ACHN (cell line): ENCODE measurements at regions not wholly inside any gene's neighbourhood (a gene's known extent, or its start where the extent isn't known, plus 50 kb on each side); places are given as distances from the start of the nearest gene placed in this dataset.
"Not testable (repeated sequence)": the region's sequence is repeated elsewhere in the genome, so short reads cannot be mapped to it uniquely, and the experiment has no call there.

Source experiments
- DNase-seq: peaks from one replicate; pipeline ENCODE4 v3.0.0-alpha.2; 2015
- in situ Hi-C: cut with HindIII; loops from 2 replicates; pipeline ENCODE4 v1.10.0; 2017; ENCODE audit warnings: low sequenced_read_pairs, low pct_ligation_motif_present, low pct_unique_long_range_greater_than_20kb

GRCh38 chr2:239561446-239562001 is 160.7 kb upstream of the HDAC4 start:
- DNase-seq, result no peak
- in situ Hi-C loops, result no loop called here

GRCh38 chr2:239559417-239560261 is 158.8 kb upstream of the HDAC4 start:
- in situ Hi-C loops, result no loop called here
- no peak for DNase-seq

GRCh38 chr2:239558661-239559060 is 157.8 kb upstream of the HDAC4 start:
- DNase-seq, result no peak
- in situ Hi-C loops, result no loop called here

- in situ Hi-C loops, result no loop called here
- DNase-seq, result no peak
These were observed 156.7 kb upstream of the HDAC4 start for GRCh38 chr2:239557516-239557915.

GRCh38 chr2:239555571-239555905 is 154.7 kb upstream of the HDAC4 start:
- in situ Hi-C loops, result no loop called here
- DNase-seq, result no peak

- in situ Hi-C loops, result no loop called here
- no peak for DNase-seq
These were observed 154.1 kb upstream of the HDAC4 start for GRCh38 chr2:239554766-239555570.

GRCh38 chr2:239553376-239554000 is 152.7 kb upstream of the HDAC4 start:
- in situ Hi-C loops, result no loop called here
- no peak for DNase-seq

DNA sequence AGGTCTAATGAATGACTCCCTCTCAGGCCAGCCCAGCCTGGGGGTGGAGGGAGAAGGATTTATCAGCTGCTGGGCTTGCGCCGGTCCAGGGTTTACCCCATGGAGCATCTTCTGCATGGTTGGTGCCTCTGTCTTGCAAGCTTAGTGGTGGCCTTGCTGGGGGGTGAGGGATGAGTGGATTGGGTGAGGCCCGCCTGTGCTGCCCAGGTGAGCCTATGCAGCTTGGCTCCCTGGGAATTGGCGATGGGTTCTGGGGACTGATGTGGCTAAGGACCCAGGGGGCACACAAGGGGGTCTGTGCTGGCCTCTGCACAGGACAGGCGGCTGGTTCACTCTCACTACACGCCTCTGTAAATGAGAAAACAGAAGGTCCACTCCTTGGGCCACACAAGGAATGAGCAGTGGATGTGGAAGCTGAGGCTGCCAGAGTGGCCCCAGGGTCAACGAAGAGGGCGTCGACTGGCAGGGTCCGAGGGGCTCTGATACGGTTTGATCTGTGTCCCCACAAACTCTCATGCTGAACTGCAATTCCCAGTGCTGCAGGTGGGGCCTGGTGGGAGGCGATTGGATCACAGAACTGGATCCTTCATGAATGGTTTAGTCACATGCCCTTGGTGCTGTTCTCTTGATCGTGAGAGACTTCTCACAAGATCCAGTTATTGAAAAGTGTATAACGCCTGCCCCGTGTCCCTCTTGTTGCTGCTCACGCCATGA is 151.6 kb upstream of the HDAC4 start:
- in situ Hi-C loops, result no loop called here
- DNase-seq, result no peak

DNA sequence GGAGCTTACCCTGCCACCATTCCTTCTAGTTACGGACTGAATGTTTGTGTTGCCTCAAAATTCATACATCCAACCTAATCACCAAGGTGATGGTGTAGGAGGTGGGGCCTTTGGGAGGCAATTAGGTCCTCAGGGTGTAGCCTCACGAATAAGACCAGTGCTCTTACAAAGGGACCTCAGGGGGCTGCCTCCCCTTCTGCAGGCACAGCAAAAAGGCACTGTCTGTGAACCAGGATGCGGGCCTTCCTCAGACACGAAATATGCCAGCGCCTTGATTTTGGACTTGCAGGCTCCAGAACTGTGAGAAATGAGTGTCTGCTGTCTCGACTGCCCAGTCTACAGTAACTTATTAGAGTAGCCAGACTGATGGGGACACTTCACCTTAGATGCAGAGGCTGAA is 150.4 kb upstream of the HDAC4 start:
- in situ Hi-C loops, result no loop called here
- DNase-seq, result no peak

DNA sequence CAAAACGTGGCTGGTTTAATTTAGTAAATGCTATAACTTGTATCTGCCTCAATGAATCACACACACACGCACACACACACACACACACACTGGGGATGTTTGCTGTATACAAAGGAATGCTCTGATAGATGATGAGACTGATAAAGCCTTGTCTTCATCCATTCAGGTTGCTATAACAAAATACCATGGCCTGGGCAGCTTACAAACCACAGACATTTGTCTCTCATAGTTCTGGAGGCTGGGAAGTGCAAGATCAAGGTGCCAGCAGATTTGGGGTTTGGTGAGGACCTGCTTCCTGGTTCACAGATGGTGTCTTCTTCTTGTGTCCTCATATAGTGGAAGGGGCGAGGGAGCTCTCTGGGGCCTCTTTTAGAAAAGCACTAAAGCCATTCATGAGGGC is 149.5 kb upstream of the HDAC4 start:
- in situ Hi-C loops, result no loop called here
- no peak for DNase-seq

DNA sequence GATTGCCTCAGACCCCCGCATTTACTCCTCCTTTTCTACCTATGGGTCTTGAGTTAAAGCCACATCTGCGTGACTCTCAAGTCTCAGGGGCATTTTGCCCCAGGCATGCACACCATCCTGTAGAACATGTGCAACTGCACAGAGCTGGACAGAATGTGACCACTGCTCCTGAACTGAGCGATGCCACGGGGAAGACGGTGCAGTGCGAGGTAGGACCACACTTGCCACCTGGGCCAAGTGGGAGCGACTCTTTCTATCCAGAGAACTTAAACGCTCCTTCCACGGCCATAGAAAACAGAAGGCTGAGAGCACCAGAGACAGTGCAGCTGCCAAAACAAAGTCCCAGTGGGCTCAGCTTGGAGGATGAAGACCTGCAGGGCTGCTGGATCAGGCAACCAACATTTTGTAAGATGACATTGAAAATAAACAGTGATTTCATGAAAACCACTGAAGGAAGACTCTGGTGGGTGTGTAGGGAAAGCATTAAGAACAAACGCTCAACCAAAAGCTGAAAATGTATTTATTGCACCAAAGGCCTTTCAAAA is 149.0 kb upstream of the HDAC4 start:
- DNase-seq, result no peak
- in situ Hi-C loops, result no loop called here

DNA sequence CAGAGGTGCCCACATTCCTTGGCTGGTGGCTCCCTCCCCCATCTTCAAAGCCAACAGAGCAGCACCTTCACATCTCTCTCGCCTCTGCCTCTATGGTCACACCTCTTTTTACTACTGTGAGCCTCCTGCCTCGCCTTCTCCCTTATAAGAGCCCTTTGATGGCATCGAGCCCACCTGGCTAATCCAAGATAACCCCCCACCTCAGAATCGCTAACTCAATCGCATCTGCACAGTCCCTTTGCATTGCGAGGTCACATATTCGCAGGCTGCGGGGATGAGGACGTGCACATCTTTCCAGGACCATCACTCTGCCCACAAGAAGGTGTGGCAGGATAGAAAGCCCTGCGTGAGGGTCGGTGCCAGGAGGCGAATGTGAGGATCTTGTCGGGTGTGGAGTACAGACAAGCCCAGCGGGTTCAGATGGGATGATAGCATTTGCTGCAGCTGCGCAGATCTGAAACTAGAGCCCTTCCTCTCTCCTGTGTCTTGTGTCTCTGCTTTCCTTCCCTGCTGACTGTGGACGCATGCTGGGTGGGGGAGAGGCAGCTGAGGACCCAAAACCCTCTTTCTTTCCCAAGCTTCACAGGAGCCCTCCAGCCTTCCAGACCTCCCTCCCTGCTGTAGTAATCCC is 148.3 kb upstream of the HDAC4 start:
- in situ Hi-C loops, result no loop called here
- DNase-seq, result no peak

DNA sequence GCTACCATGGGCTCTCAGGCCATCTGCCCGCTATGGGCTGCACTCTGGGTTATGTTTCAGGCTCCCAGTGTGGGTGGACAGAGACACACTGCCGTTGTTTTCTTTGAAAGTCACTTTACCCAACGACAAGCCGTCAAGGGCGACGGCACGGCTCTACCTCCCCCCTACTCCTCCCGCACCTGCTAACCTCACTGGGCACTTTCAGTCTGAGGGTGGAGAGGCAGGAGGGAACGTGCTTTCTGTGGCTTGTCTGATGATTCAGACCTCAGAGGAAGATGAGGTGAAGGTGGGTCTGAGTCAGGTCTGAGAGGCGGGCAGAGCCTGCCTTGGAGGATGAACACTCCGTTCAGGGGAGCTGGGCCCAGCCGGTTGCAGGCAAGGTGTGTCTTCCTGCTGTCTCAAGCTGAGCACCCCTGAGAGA is 147.6 kb upstream of the HDAC4 start:
- in situ Hi-C loops, result no loop called here
- DNase-seq, result no peak

DNA sequence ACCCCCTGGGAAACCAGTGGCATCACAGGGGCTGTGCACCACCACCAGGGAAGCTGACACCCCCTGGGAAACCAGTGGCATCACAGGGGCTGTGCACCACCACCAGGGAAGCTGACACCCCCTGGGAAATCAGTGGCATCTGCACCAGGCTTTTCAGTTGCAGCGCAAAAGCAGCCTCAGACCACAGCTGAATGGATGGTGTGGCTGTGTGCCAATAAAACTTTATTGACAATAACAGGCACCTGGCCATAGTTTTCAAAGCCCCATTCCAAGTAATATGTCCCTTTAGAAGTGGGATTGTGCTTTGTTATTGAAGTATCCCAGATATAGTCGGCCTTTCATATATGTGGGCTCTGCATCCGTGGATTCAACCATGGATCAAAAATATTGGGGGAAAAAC is 146.3 kb upstream of the HDAC4 start:
- in situ Hi-C loops, DNase-seq: not testable (repeated sequence)

DNA sequence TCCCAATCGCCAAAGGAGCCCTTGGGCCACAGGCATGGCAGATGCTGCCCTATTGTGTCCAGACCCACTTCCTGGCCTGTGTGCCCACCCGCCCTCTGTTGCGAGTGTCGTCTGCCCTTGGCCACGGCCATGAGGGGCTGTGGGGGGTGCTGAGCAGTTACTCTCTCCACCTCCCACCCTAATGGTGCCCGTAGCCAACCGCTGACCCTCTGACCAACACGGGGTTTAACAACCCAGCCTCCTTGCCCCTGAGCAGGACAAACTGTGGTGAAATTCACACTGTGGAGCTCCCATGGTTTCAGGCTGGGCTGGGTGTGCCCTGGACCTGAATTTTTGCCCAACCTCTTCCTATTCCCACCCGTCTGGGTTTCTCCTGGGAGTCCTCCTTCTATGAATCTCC is 145.7 kb upstream of the HDAC4 start:
- in situ Hi-C loops, result no loop called here
- DNase-seq, result no peak

DNA sequence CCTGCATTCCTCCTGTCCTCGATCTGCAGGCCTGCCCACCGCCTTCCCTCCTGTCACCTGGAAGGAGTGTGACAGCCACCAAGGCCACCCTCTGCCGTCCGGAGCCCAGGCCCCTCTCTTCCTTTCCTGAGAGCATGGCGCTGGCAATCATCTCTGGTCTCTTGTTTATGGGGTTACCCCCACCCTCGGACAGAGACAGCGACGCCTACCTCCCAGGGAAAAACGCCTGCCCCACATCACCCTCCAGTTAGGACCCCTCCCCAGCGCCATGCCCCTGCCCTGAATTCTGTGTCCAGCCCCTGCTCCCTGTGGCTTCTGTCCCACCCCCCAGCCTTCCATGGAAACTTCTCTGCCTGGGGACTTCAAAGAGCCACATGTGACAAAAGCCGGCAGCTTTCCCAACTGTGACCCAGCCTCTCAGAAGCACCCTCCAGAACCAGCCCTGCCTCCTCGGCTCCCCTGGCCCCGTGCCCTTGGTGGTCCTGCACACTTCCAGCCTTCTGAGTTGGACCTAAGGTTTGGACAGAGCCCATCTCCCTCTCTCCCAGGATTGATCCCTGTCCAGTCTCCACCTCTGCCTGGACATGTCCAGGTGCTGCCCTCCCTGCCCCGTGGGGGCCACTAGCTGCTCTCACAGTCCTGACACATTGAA is 145.0 kb upstream of the HDAC4 start:
- no peak for DNase-seq
- in situ Hi-C loops, result no loop called here

- DNase-seq, result no peak
- in situ Hi-C loops, result no loop called here
These were observed 144.2 kb upstream of the HDAC4 start for GRCh38 chr2:239544918-239545465.
